SK-N-SH (cell line): ENCODE measurements at regions not wholly inside any gene's neighbourhood (a gene's known extent, or its start where the extent isn't known, plus 50 kb on each side); places are given as distances from the start of the nearest gene placed in this dataset.

Source experiments
- CTCF ChIA-PET: fragments of 300-600, 350-600 bp; formaldehyde crosslinking; extraction: SDS; loops from one replicate; lab custom pipeline; 2021; lab: Yijun Ruan, JAX
- POLR2A ChIA-PET: fragments of 350-600 bp; sonication (Branson Sonifier 250); formaldehyde crosslinking; extraction: SDS; loops from one replicate; lab custom pipeline; 2020; ENCODE audit warnings: antibody characterized with exemption, inconsistent platforms; lab: Yijun Ruan, JAX
- DNase-seq: peaks from one replicate; pipeline ENCODE4 v3.0.0; 2012
- H2AFZ ChIP-seq: fragments of 200-600 bp; sonication (generic); 2 replicates; pipeline ENCODE4 v1.8.1; 2016; ENCODE audit warnings: antibody characterized with exemption, mild to moderate bottlenecking, low read depth
- H3F3A ChIP-seq: fragments of 200-600 bp; sonication (generic); replicated peaks from 2 replicates; pipeline ENCODE3; 2016; ENCODE audit warnings: antibody characterized with exemption, mild to moderate bottlenecking; ENCODE audit not compliant: insufficient read depth
- H3K27ac ChIP-seq, 2 experiments: fragments of 200-500 bp in 1 of 2; fragments of 200-600 bp in 1 of 2; sonication (Bioruptor generic) in 1 of 2; sonication (generic), shearing (Covaris generic) in 1 of 2; 2 replicates each; pipeline versions ENCODE4 v1.5.1 to v1.6.1; 2014 to 2016; ENCODE audit warnings: low read depth in 2 of 2, inconsistent platforms in 1 of 2, low read length in 1 of 2, mild to moderate bottlenecking in 1 of 2, mixed read lengths in 1 of 2
- H3K27me3 ChIP-seq: fragments of 200-600 bp; sonication (generic), shearing (Covaris generic); 2 replicates; pipeline ENCODE4 v1.6.1; 2016; ENCODE audit warnings: mixed run types; ENCODE audit not compliant: insufficient read depth
- H3K36me3 ChIP-seq, 2 experiments: fragments of 200-500 bp in 1 of 2; fragments of 200-600 bp in 1 of 2; sonication (Bioruptor generic) in 1 of 2; sonication (generic) in 1 of 2; replicated peaks in 1 of 2; 2 replicates each; pipeline versions ENCODE3 to v1.5.1; 2014 to 2016; ENCODE audit warnings: low read length in 1 of 2, mild to moderate bottlenecking in 1 of 2; ENCODE audit not compliant: insufficient read depth in 2 of 2, control insufficient read depth in 1 of 2
- H3K4me1 ChIP-seq, 2 experiments: fragments of 200-500 bp in 1 of 2; fragments of 200-600 bp in 1 of 2; sonication (Bioruptor generic) in 1 of 2; sonication (generic), shearing (Covaris generic) in 1 of 2; 2 replicates each; pipeline versions ENCODE4 v1.5.1 to v1.6.1; 2014 to 2016; ENCODE audit warnings: low read depth in 1 of 2, low read length in 1 of 2, mixed run types in 1 of 2; ENCODE audit not compliant: insufficient read depth in 2 of 2, control insufficient read depth in 1 of 2
- H3K4me2 ChIP-seq: fragments of 200-600 bp; sonication (generic), shearing (Covaris generic); 2 replicates; pipeline ENCODE4 v1.6.1; 2017; ENCODE audit warnings: mixed run types
- H3K4me3 ChIP-seq, 2 experiments: fragments of 200-500 bp in 1 of 2; fragments of 200-600 bp in 1 of 2; sonication (Bioruptor generic) in 1 of 2; sonication (generic), shearing (Covaris generic) in 1 of 2; 2 replicates each; pipeline versions ENCODE4 v1.5.1 to v1.8.1; 2014 to 2016; ENCODE audit warnings: low read depth in 2 of 2, inconsistent platforms in 1 of 2, low read length in 1 of 2, mild to moderate bottlenecking in 1 of 2, mixed read lengths in 1 of 2, moderate library complexity in 1 of 2
- H3K79me2 ChIP-seq: fragments of 200-600 bp; sonication (generic); 2 replicates; pipeline ENCODE4 v1.8.1; 2017; ENCODE audit warnings: mild to moderate bottlenecking; ENCODE audit not compliant: insufficient read depth
- H3K9ac ChIP-seq: fragments of 200-600 bp; sonication (generic); 2 replicates; pipeline ENCODE4 v1.6.1; 2017; ENCODE audit warnings: mixed run types
- H3K9me2 ChIP-seq: fragments of 200-600 bp; sonication (generic); 2 replicates; pipeline ENCODE4 v1.6.1; 2017; ENCODE audit warnings: mixed run types
- H3K9me3 ChIP-seq: fragments of 200-600 bp; sonication (generic); 2 replicates; pipeline ENCODE4 v1.6.1; 2017; ENCODE audit warnings: mixed run types, mild to moderate bottlenecking, moderate library complexity
- H4K20me1 ChIP-seq: fragments of 200-600 bp; sonication (generic); 2 replicates; pipeline ENCODE4 v1.6.1; 2017; ENCODE audit warnings: mild to moderate bottlenecking, mixed run types; ENCODE audit not compliant: insufficient read depth
- EZH2phosphoT487 ChIP-seq: fragments of 200-600 bp; sonication (generic); IDR thresholded peaks from 2 replicates; pipeline ENCODE4 v1.6.1; 2017; ENCODE audit warnings: low read depth, mixed run types, mild to moderate bottlenecking, antibody characterized with exemption, moderate library complexity, borderline replicate concordance
- FOSL2 ChIP-seq: IDR thresholded peaks from 2 replicates; pipeline ENCODE4 v1.4.0; 2012; ENCODE audit warnings: low read depth, mild to moderate bottlenecking, moderate library complexity, borderline replicate concordance
- FOXJ3 ChIP-seq: sonication (generic); formaldehyde crosslinking; IDR thresholded peaks from 2 replicates; pipeline ENCODE4 v1.5.1; 2020; ENCODE audit warnings: mild to moderate bottlenecking, missing genetic modification reagents
- JUND ChIP-seq: IDR thresholded peaks from 2 replicates; pipeline ENCODE4 v1.4.0; 2012
- PBX3 ChIP-seq: IDR thresholded peaks from 2 replicates; pipeline ENCODE4; 2012
- RAD21 ChIP-seq: IDR thresholded peaks from 2 replicates; pipeline ENCODE4 v1.6.1; 2012; ENCODE audit warnings: mild to moderate bottlenecking, low read length
- SMC3 ChIP-seq: IDR thresholded peaks from 2 replicates; pipeline ENCODE4 v1.6.1; 2012; ENCODE audit warnings: low read depth, low read length, improper control_type of control experiment
- TEAD4 ChIP-seq: IDR thresholded peaks from 2 replicates; pipeline ENCODE4 v1.4.0; 2012; ENCODE audit warnings: mild to moderate bottlenecking, borderline replicate concordance; ENCODE audit not compliant: insufficient read depth
- YY1 ChIP-seq: IDR thresholded peaks from 2 replicates; pipeline ENCODE4 v1.4.0; 2012; ENCODE audit warnings: low read depth, mild to moderate bottlenecking
- WGBS: methylation state at CpG from one replicate; pipeline ENCODE4 v1.1.6; 2017; ENCODE audit warnings: low lambda C conversion rate; 5-methylcytosine and 5-hydroxymethylcytosine counted together
- TF ChIP-seq, protein P1 (sequence below): IDR thresholded peaks from 2 replicates; pipeline ENCODE4 v1.4.0; 2012; ENCODE audit warnings: low read depth, borderline replicate concordance
- TF ChIP-seq, protein P2 (sequence below): fragments of 150-350 bp; IDR thresholded peaks from 2 replicates; pipeline ENCODE4 v1.6.1; 2016; ENCODE audit warnings: mild to moderate bottlenecking, low read depth, low read length
- TF ChIP-seq, protein P3 (sequence below): IDR thresholded peaks from 2 replicates; pipeline ENCODE4 v1.6.1; 2012; ENCODE audit warnings: mild to moderate bottlenecking, low read depth, low read length, moderate library complexity

DNA sequence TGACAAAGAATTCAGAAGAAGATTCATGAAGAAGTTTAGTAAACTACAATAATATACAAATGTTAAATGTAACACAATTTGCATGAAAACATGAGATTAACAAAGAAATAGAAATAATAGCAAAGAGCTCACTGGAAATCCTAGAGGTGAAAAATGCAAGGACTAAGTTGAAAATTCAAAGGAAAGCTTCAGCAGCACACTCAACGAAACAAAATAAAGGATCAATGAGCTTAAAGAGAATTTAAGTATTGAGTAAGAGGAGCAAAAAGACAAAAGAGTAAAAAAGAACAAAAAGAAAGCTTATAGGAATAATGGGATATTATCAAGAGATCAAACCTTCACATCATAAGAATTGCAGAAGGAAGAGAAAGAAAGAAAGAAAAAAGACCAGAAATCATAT is 583.8 kb upstream of the NECTIN3 start:
- TF ChIP-seq TEAD4 (no peak), PBX3 (no peak), YY1 (no peak), JUND (no peak), RAD21 (no peak), SMC3 (no peak), EZH2phosphoT487 (no peak), FOXJ3 (CRISPR knock-in tag) (no peak), FOSL2 (no peak)
- TF ChIP-seq, protein P1, sequence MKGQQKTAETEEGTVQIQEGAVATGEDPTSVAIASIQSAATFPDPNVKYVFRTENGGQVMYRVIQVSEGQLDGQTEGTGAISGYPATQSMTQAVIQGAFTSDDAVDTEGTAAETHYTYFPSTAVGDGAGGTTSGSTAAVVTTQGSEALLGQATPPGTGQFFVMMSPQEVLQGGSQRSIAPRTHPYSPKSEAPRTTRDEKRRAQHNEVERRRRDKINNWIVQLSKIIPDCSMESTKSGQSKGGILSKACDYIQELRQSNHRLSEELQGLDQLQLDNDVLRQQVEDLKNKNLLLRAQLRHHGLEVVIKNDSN: no peak
- TF ChIP-seq, protein P2, sequence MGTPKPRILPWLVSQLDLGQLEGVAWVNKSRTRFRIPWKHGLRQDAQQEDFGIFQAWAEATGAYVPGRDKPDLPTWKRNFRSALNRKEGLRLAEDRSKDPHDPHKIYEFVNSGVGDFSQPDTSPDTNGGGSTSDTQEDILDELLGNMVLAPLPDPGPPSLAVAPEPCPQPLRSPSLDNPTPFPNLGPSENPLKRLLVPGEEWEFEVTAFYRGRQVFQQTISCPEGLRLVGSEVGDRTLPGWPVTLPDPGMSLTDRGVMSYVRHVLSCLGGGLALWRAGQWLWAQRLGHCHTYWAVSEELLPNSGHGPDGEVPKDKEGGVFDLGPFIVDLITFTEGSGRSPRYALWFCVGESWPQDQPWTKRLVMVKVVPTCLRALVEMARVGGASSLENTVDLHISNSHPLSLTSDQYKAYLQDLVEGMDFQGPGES: no peak
- TF ChIP-seq, protein P3, sequence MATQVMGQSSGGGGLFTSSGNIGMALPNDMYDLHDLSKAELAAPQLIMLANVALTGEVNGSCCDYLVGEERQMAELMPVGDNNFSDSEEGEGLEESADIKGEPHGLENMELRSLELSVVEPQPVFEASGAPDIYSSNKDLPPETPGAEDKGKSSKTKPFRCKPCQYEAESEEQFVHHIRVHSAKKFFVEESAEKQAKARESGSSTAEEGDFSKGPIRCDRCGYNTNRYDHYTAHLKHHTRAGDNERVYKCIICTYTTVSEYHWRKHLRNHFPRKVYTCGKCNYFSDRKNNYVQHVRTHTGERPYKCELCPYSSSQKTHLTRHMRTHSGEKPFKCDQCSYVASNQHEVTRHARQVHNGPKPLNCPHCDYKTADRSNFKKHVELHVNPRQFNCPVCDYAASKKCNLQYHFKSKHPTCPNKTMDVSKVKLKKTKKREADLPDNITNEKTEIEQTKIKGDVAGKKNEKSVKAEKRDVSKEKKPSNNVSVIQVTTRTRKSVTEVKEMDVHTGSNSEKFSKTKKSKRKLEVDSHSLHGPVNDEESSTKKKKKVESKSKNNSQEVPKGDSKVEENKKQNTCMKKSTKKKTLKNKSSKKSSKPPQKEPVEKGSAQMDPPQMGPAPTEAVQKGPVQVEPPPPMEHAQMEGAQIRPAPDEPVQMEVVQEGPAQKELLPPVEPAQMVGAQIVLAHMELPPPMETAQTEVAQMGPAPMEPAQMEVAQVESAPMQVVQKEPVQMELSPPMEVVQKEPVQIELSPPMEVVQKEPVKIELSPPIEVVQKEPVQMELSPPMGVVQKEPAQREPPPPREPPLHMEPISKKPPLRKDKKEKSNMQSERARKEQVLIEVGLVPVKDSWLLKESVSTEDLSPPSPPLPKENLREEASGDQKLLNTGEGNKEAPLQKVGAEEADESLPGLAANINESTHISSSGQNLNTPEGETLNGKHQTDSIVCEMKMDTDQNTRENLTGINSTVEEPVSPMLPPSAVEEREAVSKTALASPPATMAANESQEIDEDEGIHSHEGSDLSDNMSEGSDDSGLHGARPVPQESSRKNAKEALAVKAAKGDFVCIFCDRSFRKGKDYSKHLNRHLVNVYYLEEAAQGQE: no peak

More for the DNA sequence above, 583.8 kb upstream of the NECTIN3 start:
- no peaks in the 10 kb centered on the region for H3F3A ChIP-seq
- ChIA-PET POLR2A (no interaction called here), CTCF (no interaction called here)
- H3K36me3 ChIP-seq: no peaks in the 10 kb centered on the region
- H3K4me2 ChIP-seq: no peak overlapping the region
- no peak overlapping the region for H3K4me3 ChIP-seq
- no peak overlapping the region for H3K9ac ChIP-seq
- no peaks in the 10 kb centered on the region for H3K27me3 ChIP-seq
- H4K20me1 ChIP-seq: no peaks in the 10 kb centered on the region
- WGBS: 27% methylated on average over 1 of the region's 1 CpG
- DNase-seq: no peak
- no peaks in the 10 kb centered on the region for H3K79me2 ChIP-seq
- peaks cover 14% of the 10 kb centered on the region; the same call in 1 of the 2 replicates for H3K9me3 ChIP-seq
- H3K4me1 ChIP-seq: no peaks in the 10 kb centered on the region
- no peak overlapping the region for H3K27ac ChIP-seq
- H3K9me2 ChIP-seq: no peaks in the 10 kb centered on the region
- H2AFZ ChIP-seq: no peak overlapping the region
